IPS DF 19.7 (cell line): ENCODE measurements at regions not wholly inside any gene's neighbourhood (a gene's known extent, or its start where the extent isn't known, plus 50 kb on each side); places are given as distances from the start of the nearest gene placed in this dataset.

Source experiments
- DNase-seq: peaks from one replicate; pipeline ENCODE4 v3.0.0-alpha.2; 2013; ENCODE audit warnings: low read depth, low spot score

GRCh38 chr13:24081387-24081786, 79.1 kb upstream of the SPATA13 start:
- DNase-seq: no peak

DNA sequence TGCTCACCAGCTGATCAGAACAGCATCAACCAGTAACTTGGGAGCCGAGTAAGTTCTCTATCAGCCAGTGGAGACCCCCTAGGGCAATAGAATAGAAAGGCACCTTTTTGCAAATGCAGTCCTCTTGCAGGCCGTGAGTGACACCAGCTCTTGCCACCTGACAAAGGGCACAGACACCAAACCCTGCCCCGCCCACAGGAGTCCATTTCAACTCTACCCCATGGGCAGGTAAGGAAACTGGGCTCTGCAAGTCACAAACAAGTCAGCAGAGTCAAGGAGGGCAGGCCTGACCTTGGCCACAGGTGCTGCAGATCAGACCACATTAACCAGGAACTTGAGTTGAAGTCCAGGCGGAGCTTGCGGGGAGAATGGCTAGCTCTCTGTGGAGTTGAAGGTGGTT, 77.4 kb upstream of the SPATA13 start:
- no peak for DNase-seq

GRCh38 chr13:24083722-24084421, 76.6 kb upstream of the SPATA13 start:
- no peak for DNase-seq

- no peak for DNase-seq
These were observed 74.9 kb upstream of the SPATA13 start for GRCh38 chr13:24085662-24086061.

GRCh38 chr13:24086642-24087041, 73.9 kb upstream of the SPATA13 start:
- no peak for DNase-seq

GRCh38 chr13:24087605-24088225, 72.8 kb upstream of the SPATA13 start:
- no peak for DNase-seq

GRCh38 chr13:24090049-24090448, 70.5 kb upstream of the SPATA13 start:
- no peak for DNase-seq

- no peak for DNase-seq
These were observed 69.4 kb upstream of the SPATA13 start for GRCh38 chr13:24091080-24091479.

DNA sequence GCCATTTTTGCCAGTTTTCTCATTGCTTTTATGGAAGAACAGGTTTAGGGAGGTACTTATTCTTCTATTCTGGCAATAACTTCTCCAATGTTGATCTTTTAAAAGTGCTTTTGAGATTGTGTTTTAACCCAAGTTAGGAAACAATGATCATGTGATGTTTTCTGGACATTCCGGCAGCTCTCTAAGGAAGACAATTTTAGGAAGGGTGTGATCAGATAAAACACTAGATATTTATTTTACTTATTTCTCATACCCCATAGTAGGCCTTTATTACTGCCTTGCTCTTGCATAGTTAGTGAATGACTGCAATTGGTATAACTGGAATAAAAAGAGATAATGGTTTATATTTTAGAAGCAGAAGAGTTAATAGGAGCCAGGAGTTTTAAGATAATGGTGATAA, 68.4 kb upstream of the SPATA13 start:
- DNase-seq: no peak

DNA sequence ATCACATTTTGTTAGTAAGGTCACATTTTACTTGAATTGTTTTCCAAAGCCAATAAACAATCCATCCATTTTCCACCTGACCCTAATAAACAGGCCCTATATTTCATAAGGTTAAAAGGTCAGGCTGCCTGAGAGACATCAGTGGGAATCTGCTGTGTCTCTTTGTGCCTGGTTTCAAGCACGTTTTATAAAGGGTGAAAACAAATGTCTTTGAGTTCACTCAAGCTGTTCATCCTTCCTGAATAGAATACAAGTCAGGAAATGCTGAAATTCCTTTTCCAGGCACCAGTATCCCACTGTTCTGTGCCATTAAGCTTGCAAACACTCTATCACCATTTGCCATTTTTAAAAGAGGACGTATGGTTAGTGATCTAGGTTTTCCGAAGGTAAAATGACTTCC, 67.5 kb upstream of the SPATA13 start:
- no peak for DNase-seq

DNA sequence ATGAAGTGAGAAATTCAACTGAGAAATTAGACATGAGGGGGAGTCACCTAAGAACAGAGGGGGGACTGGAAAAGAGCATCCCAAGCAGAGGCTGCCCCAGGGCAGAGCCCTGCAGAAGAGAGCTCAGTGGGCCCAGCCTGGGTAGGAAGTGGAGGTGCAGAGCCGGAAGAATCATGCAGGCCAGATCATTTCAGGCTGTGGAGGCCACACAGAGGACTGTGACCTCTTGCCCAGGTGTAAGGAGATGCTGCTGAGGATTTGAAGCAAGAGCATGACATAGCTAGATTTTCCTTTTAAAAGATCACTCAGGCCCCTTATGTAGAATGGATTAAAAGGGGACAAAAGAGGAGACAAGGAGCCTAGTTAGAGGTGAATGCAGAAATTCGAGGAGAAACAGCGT, 63.9 kb upstream of the SPATA13 start:
- DNase-seq: no peak

- no peak for DNase-seq
These were observed 63.5 kb upstream of the SPATA13 start for GRCh38 chr13:24097064-24097463.

GRCh38 chr13:24097667-24098066, 62.9 kb upstream of the SPATA13 start:
- DNase-seq: no peak

GRCh38 chr13:24099490-24099889, 61.0 kb upstream of the SPATA13 start:
- no peak for DNase-seq

DNA sequence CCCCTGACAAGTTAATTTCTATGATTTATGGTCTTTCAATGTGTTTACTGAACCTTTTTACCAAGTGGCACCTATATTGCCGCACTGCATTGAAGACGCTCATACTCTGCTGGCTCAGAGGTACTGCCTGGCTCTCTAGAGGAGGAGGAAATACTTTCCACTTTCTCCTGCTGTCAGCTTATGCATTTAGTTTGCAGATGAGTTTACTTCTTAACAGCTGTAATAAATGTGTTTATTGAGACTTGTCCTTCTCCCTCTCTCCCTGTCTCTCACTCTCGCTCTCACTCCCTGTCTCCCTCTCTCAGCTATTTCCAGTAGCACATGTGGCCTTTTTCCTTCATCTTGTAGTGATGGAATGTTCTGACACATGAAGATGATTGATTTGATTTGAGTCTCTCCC, 60.3 kb upstream of the SPATA13 start:
- DNase-seq: no peak

- DNase-seq: no peak
These were observed 56.6 kb upstream of the SPATA13 start for GRCh38 chr13:24103782-24104372.

GRCh38 chr13:24104723-24105122, 55.8 kb upstream of the SPATA13 start:
- no peak for DNase-seq

GRCh38 chr13:24106429-24106828, 54.1 kb upstream of the SPATA13 start:
- no peak for DNase-seq

DNA sequence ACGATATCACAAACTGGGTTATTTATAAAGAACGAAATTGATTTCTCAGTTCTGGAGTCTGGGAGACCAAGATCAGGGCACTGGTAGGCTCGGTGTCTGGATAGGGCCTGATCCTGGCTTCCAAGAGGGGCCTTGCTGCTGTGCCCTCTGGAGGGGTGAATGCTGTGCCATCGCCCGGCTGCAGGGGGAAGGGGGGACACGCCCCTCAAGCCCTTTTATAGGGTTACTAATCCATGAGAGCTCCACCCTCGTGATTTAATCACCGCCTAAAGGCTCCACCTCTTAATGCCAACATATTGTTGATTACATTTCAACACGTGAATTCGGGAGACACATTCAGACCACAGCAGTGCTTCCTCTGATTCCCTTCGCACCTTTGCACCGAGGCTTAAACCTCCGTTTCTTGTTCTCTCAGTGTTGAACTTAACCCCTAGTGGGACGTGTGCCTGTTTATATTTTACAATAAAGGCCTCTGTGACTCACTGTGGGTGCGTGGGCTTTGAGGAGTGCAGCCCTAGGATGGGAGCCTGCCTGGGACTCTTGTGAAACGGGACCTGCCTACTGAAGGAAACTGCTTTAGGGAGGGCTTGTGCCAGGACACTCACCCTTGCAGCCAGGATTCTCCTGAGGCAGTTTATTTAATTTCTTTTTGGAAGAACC, 52.4 kb upstream of the SPATA13 start:
- no peak for DNase-seq

DNA sequence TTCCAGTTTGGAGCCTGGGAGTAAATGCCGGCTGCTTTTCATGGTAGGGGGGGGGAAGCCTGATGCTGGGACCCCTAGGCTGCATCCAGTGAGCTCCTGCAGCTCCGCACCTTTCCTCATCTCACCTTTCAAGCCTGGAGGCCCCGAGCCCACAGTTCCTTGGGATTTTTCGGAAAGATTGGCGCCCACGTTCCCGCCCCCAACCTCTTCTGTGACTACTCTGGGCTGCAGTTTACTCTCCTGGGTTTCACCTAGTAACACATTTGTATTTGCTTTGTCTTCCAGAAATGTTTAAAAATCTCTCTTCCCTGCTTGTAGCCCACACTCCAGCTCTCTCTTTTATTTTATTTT, 51.9 kb upstream of the SPATA13 start:
- DNase-seq: no peak

DNA sequence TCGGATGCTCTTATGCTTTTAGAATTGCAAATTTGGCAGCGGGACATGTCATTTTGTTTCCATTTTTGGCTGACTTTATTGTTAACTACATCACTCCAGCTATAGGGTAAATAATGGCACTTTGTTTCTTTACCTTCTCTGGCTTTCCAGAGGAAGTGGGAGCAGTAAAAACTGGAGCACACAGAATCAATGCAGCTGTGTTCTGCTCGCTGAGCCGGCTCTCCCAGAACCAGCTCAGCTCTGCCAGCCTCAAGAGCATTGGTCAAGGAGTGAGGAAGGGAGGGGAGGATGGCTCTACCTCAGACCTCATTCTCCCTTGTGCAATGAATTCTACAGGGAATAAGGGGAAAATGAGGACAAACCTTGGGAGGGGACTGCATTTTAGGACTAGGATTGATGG, 50.5 kb upstream of the SPATA13 start:
- no peak for DNase-seq
